Endodermal cell (in vitro differentiated cells): ENCODE measurements at regions not wholly inside any gene's neighbourhood (a gene's known extent, or its start where the extent isn't known, plus 50 kb on each side); places are given as distances from the start of the nearest gene placed in this dataset.
"Not testable (repeated sequence)": the region's sequence is repeated elsewhere in the genome, so short reads cannot be mapped to it uniquely, and the experiment has no call there.

Experiments
- DNase-seq: peaks from one replicate; pipeline ENCODE4 v3.0.0-alpha.2; 2017
- H3K27ac ChIP-seq: 2 replicates; pipeline ENCODE4 v1.5.1; 2013; ENCODE audit warnings: mild to moderate bottlenecking, low read depth, low read length, moderate library complexity
- H3K27me3 ChIP-seq: 2 replicates; pipeline ENCODE4 v1.6.1; 2013; ENCODE audit warnings: mild to moderate bottlenecking, low read length, moderate library complexity; ENCODE audit not compliant: insufficient read depth, control insufficient read depth, poor library complexity, severe bottlenecking
- H3K36me3 ChIP-seq: 2 replicates; pipeline ENCODE4 v1.7.0; 2013; ENCODE audit warnings: mild to moderate bottlenecking, low read length, moderate library complexity; ENCODE audit not compliant: control insufficient read depth, insufficient read depth
- H3K4me1 ChIP-seq: one replicate; pipeline ENCODE4 v1.7.0; 2013; ENCODE audit warnings: low read length; ENCODE audit not compliant: control insufficient read depth, insufficient read depth
- H3K4me3 ChIP-seq: 2 replicates; pipeline ENCODE4 v1.5.1; 2013; ENCODE audit warnings: mild to moderate bottlenecking, low read length, moderate library complexity
- H3K9ac ChIP-seq: 2 replicates; pipeline ENCODE4 v1.6.1; 2013; ENCODE audit warnings: mild to moderate bottlenecking, low read length, moderate library complexity; ENCODE audit not compliant: poor library complexity, severe bottlenecking; ENCODE audit errors: extremely low read depth
- H3K9me3 ChIP-seq: 2 replicates; pipeline ENCODE4 v1.6.1; 2013; ENCODE audit warnings: mild to moderate bottlenecking, low read length, moderate library complexity; ENCODE audit not compliant: control insufficient read depth
- H3K27ac Mint-ChIP-seq: 2 replicates; pipeline ENCODE4 v1.8.0; 2020; ENCODE audit warnings: mixed read lengths
- H3K27me3 Mint-ChIP-seq: 2 replicates; pipeline ENCODE4 v1.8.0; 2021; ENCODE audit warnings: mild to moderate bottlenecking, mixed read lengths; ENCODE audit not compliant: insufficient read depth
- H3K36me3 Mint-ChIP-seq: 2 replicates; pipeline ENCODE4 v1.8.0; 2020; ENCODE audit warnings: low read depth, mixed read lengths
- H3K4me1 Mint-ChIP-seq: 2 replicates; pipeline ENCODE4 v1.8.0; 2020; ENCODE audit warnings: mixed read lengths
- H3K4me3 Mint-ChIP-seq: 2 replicates; pipeline ENCODE4 v1.8.0; 2020; ENCODE audit warnings: mild to moderate bottlenecking, moderate library complexity, mixed read lengths
- H3K9me3 Mint-ChIP-seq: 2 replicates; pipeline ENCODE4 v1.8.0; 2020; ENCODE audit warnings: mild to moderate bottlenecking, mixed read lengths
- WGBS, 2 experiments: methylation state at CpG; one replicate each; pipeline versions ENCODE4 v1.1.5 to v1.1.7; 2013; ENCODE audit warnings: missing lambda C conversion rate in 2 of 2, mixed read lengths in 1 of 2; ENCODE audit not compliant: insufficient coverage in 1 of 2, insufficient read length in 1 of 2; 5-methylcytosine and 5-hydroxymethylcytosine counted together

- H3K27ac ChIP-seq, H3K4me1 Mint-ChIP-seq, H3K4me3 ChIP-seq, H3K9me3 Mint-ChIP-seq, H3K27me3 ChIP-seq, H3K4me1 ChIP-seq, H3K4me3 Mint-ChIP-seq, H3K36me3 ChIP-seq, H3K27ac Mint-ChIP-seq, H3K27me3 Mint-ChIP-seq, H3K9me3 ChIP-seq, DNase-seq, H3K9ac ChIP-seq, H3K36me3 Mint-ChIP-seq: not testable (repeated sequence)
- WGBS, 2 experiments: 94 to 98% methylated on average over 2 of the region's 2 CpGs
Measured at GRCh38 chr2:91528361-91528760, 2836.9 kb downstream of the RPIA start.

DNA sequence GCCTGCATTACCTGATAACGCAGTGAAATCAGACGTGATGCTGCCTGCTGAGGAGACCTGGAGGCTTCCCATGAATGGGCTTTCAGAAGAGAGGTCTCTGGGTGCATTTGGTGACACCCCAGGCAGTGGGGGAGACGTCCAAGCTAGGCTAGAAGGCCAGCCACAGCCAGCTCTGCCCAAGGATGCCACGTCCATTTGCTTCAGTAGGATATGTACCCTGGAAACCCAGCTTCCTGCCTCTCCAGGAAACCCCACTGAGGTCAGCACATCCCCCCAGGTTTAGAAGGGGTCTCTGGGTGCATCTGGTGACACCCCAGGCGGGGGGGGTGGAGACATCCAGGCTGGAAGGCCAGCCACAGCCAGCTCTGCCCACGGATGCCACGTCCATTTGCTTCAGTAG lies 2844.6 kb downstream of the RPIA start:
- not testable (repeated sequence) for H3K4me1 ChIP-seq, H3K27ac Mint-ChIP-seq, H3K36me3 Mint-ChIP-seq, H3K4me3 Mint-ChIP-seq, DNase-seq, H3K36me3 ChIP-seq, H3K27ac ChIP-seq, H3K4me1 Mint-ChIP-seq, H3K27me3 ChIP-seq, H3K9me3 Mint-ChIP-seq, H3K4me3 ChIP-seq, H3K9me3 ChIP-seq, H3K9ac ChIP-seq, H3K27me3 Mint-ChIP-seq
- WGBS, 2 experiments: 56% methylated on average over 3 of the region's 7 CpGs; no CpG with 5 or more reads in 1 of the 2 experiments

- not testable (repeated sequence) for H3K9me3 ChIP-seq, H3K27ac Mint-ChIP-seq, H3K36me3 Mint-ChIP-seq, H3K27me3 Mint-ChIP-seq, H3K4me3 ChIP-seq, H3K27me3 ChIP-seq, H3K4me3 Mint-ChIP-seq, H3K4me1 ChIP-seq, H3K9ac ChIP-seq, H3K4me1 Mint-ChIP-seq, H3K36me3 ChIP-seq, H3K27ac ChIP-seq, H3K9me3 Mint-ChIP-seq, DNase-seq
- WGBS, 2 experiments: 78 to 89% methylated on average over 8 to 11 of the region's 17 CpGs
Measured at GRCh38 chr2:91536549-91537263, 2845.2 kb downstream of the RPIA start.

DNA sequence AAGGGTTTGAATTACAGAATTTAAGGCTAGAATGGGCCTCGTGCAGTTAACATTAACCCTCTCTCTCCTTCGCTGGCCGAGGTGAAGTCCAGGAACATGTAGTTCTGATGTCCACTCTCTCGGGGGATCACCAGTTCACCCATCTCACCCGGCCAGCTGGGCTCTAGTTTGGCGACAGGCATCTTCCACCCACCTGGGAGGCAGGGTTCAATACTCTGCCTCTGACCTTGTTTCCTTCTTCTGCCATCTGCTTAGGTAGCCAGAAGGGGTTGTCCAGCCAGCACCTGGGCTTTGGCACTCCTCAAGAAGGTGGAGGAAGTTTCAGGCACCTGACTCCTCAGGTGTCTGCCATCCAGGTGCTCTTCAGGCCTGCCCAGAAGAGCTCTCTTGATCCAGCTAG lies 2857.8 kb downstream of the RPIA start:
- not testable (repeated sequence) for H3K4me3 Mint-ChIP-seq, H3K4me1 ChIP-seq, H3K4me3 ChIP-seq, H3K27me3 ChIP-seq, H3K27ac Mint-ChIP-seq, H3K27me3 Mint-ChIP-seq, H3K36me3 Mint-ChIP-seq, H3K4me1 Mint-ChIP-seq, H3K9me3 ChIP-seq, H3K36me3 ChIP-seq, H3K9ac ChIP-seq, DNase-seq, H3K27ac ChIP-seq
- peaks cover 14% of the 10 kb centered on the region for H3K9me3 Mint-ChIP-seq
- WGBS, 2 experiments: 74 to 83% methylated on average over 6 of the region's 6 CpGs

DNA sequence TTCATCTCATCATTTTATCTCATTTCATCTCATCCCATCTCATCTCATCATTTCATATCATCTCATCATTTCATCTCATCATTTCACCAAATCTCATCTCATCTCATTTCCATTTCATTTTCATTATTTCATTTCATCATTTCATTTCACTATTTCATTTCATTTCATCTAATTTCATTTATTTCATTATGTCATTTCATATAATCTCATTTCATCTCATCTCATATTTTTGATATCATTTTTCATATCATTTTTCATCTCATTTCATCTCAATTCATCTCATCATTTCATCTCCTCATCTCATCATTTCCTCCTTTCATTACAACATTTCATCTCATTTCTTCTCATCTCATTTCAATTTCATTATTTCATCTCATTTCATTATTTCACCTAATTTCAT lies 2866.8 kb downstream of the RPIA start:
- not testable (repeated sequence) for H3K4me1 Mint-ChIP-seq, H3K27ac ChIP-seq, H3K4me3 ChIP-seq, DNase-seq, H3K9me3 ChIP-seq, H3K4me1 ChIP-seq, H3K9ac ChIP-seq, H3K27me3 Mint-ChIP-seq, H3K4me3 Mint-ChIP-seq, H3K27ac Mint-ChIP-seq, H3K36me3 ChIP-seq, H3K27me3 ChIP-seq
- Mint-ChIP-seq H3K36me3 (peaks cover 12% of the 10 kb centered on the region), H3K9me3 (peaks cover 33% of the 10 kb centered on the region)

GRCh38 chr2:91559269-91559668 lies 2867.8 kb downstream of the RPIA start:
- H3K36me3 ChIP-seq, H3K9ac ChIP-seq, H3K9me3 ChIP-seq, H3K4me1 ChIP-seq, DNase-seq, H3K4me1 Mint-ChIP-seq, H3K27ac ChIP-seq, H3K4me3 Mint-ChIP-seq, H3K4me3 ChIP-seq, H3K27ac Mint-ChIP-seq, H3K27me3 Mint-ChIP-seq, H3K27me3 ChIP-seq: not testable (repeated sequence)
- H3K9me3 Mint-ChIP-seq: peaks cover 33% of the 10 kb centered on the region
- H3K36me3 Mint-ChIP-seq: peaks cover 12% of the 10 kb centered on the region
- no CpG with 5 or more reads among the region's 1 CpG for WGBS, 2 experiments

- not testable (repeated sequence) for H3K4me1 Mint-ChIP-seq, H3K9ac ChIP-seq, H3K27me3 ChIP-seq
Measured at GRCh38 chr2:91559886-91560614, 2868.6 kb downstream of the RPIA start.

More at GRCh38 chr2:91559886-91560614, 2868.6 kb downstream of the RPIA start:
- H3K36me3 ChIP-seq, H3K9me3 ChIP-seq, H3K27ac ChIP-seq, DNase-seq, H3K27me3 Mint-ChIP-seq, H3K27ac Mint-ChIP-seq, H3K4me1 ChIP-seq, H3K4me3 ChIP-seq, H3K4me3 Mint-ChIP-seq: not testable (repeated sequence)
- Mint-ChIP-seq H3K36me3 (peaks cover 12% of the 10 kb centered on the region), H3K9me3 (peaks cover 35% of the 10 kb centered on the region)
